Fibroblast of skin of left quadriceps (primary cell): ENCODE measurements at regions not wholly inside any gene's neighbourhood (a gene's known extent, or its start where the extent isn't known, plus 50 kb on each side); places are given as distances from the start of the nearest gene placed in this dataset.

ENCODE experiments used
- DNase-seq, 2 experiments: peaks; one replicate each; pipeline ENCODE4 v3.0.0-alpha.2; 2013; ENCODE audit warnings: low read depth in 2 of 2

GRCh38 chr1:238023137-238023536, 132.4 kb upstream of the ZP4 start:
- no peak for DNase-seq

- no peak for DNase-seq
These were observed 127.5 kb upstream of the ZP4 start for GRCh38 chr1:238018214-238018613.

GRCh38 chr1:238006779-238007178, 116.1 kb upstream of the ZP4 start:
- DNase-seq, result no peak

- no peak for DNase-seq
These were observed 114.4 kb upstream of the ZP4 start for GRCh38 chr1:238005116-238005515.

GRCh38 chr1:238001818-238002217, 111.1 kb upstream of the ZP4 start:
- no peak for DNase-seq

GRCh38 chr1:237999426-238000052, 108.8 kb upstream of the ZP4 start:
- no peak for DNase-seq

GRCh38 chr1:237998581-237998980, 107.9 kb upstream of the ZP4 start:
- DNase-seq, result no peak

- no peak for DNase-seq
These were observed 92.8 kb upstream of the ZP4 start for GRCh38 chr1:237983496-237983895.

- DNase-seq, result no peak
These were observed 90.5 kb upstream of the ZP4 start for GRCh38 chr1:237981223-237981622.

GRCh38 chr1:237976331-237976730, 85.6 kb upstream of the ZP4 start:
- no peak for DNase-seq

GRCh38 chr1:237975903-237976302, 85.2 kb upstream of the ZP4 start:
- no peak for DNase-seq

- DNase-seq, result no peak
These were observed 84.7 kb upstream of the ZP4 start for GRCh38 chr1:237975376-237975775.

GRCh38 chr1:237972186-237972585, 81.5 kb upstream of the ZP4 start:
- no peak for DNase-seq

- DNase-seq, result no peak
These were observed 72.3 kb upstream of the ZP4 start for GRCh38 chr1:237962985-237963384.

GRCh38 chr1:237961754-237962153, 71.0 kb upstream of the ZP4 start:
- no peak for DNase-seq

- no peak for DNase-seq
These were observed 69.1 kb upstream of the ZP4 start for GRCh38 chr1:237959838-237960237.

- DNase-seq, result no peak
These were observed 62.5 kb upstream of the ZP4 start for GRCh38 chr1:237953238-237953637.
